GM18858 (cell line): ENCODE measurements at regions not wholly inside any gene's neighbourhood (a gene's known extent, or its start where the extent isn't known, plus 50 kb on each side); places are given as distances from the start of the nearest gene placed in this dataset.

Source experiments
- ATAC-seq: cut with Tn5 transposase; IDR thresholded peaks from one replicate; pipeline ENCODE4 v1.9.1; 2021; ENCODE audit not compliant: unreplicated experiment

- ATAC-seq: no peak
These were observed 937.2 kb upstream of the FLRT2 start for GRCh38 chr14:84592770-84593169.

DNA sequence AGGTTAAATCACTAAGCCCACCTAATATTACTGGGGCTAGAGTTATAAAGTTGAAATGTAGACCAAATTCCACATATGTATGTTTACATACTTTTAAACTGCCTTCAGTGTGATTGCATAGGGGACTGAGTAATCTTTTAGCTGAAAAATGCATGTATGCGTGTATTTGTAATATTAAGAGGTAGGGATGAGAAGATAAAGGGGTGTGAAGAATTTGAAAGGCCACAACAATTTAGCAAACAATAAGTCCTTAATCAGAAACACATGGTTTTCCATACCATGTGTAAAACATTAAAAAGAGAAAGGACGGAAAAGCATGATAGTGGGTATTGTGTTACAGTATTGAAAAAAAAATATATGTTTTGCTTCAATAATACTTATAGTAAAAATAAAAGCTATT lies 919.9 kb upstream of the FLRT2 start:
- ATAC-seq: no peak

DNA sequence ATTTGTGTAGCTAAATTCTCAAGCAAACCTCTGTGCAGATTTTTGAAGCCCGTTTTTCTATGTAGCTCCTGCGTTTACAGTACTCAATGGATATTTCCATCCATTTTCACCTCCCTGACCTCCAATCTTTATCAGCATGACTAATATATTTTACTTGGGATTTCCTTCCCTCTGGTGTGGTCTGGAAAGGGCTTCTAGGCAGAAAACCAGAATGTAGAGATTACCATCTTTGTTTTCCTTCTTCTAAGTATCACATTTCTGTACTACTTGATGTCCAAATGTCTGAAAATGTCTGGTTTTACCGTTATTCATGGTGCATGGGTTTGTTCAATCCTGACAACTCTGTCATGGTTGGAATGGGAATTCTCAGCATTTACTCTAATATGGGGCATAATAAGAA lies 907.6 kb upstream of the FLRT2 start:
- ATAC-seq: no peak

DNA sequence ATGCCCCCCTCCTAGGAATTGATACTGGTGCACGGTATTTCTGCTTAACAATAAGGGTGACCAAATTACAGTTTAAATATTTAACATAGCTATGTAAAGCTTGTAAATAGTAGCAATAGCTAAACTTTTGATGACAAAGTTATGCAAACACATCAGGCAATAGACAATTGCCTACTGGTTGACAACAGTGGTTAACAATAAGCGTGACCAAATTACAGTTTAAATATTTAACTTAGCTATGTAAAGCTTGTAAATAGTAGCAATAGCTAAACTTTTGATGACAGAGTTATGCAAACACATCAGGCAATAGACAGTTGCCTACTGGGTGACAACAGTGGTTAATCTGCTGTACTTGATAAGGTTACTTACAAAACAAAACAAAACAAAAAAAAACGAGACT lies 886.5 kb upstream of the FLRT2 start:
- ATAC-seq: no peak

- no peak for ATAC-seq
These were observed 883.0 kb upstream of the FLRT2 start for GRCh38 chr14:84646786-84647500.

GRCh38 chr14:84655014-84655413 lies 874.9 kb upstream of the FLRT2 start:
- no peak for ATAC-seq

DNA sequence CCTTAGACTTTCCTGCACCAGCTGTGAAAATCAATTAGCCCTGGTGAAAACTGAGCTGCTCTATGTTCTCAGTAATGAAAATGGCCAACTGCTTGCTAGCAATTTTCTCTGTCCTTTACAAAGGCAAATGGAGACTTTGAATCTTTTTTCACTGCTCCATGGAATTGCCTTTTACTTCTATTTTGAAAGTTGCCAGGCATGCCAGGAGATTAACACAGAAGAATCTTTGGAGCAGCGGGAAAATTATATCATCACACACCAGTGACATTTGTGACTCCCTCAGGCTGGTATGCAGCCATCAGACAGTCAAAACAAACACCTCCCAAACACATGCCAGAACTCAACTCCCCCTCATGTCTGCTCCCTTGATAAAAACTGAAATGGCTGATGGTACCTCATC lies 872.0 kb upstream of the FLRT2 start:
- no peak for ATAC-seq

DNA sequence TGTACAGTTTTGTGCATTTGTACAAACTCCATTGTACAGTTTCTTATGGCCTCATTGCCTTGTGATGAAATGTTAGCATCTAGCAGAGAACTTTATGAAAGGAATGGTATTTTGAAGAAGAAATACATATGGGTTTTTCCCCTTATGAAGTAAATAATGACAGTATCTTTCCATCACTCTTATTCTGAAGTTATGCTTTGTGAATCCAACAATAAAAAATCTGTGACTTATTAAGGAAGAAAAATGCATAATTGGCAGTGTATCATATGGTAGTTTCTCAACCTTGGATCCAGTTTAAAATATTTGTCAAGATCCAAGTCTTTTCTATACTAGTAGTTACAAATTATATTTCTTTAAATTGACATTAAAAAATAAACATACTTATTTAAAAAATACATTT lies 859.1 kb upstream of the FLRT2 start:
- ATAC-seq: no peak

DNA sequence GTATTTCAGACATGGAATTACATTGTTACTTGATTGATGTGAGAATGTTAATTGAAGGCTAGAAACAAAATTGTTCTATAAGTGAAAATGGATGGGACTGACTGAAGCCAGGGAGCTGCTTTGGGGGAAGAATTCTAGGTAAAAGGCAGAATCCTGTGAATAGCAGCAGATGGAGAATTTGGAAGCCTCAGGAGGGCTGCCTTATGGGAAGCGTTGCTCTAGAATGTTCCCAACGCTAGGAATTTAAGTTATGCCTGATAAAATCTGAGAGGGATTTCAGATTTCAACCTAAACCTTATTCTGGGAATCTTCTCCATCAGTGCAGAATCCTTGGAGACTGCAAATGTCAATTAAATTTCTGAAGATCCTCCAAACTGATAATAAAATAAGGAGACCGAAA lies 858.2 kb upstream of the FLRT2 start:
- no peak for ATAC-seq

- ATAC-seq: no peak
These were observed 855.3 kb upstream of the FLRT2 start for GRCh38 chr14:84674636-84675035.

- no peak for ATAC-seq
These were observed 843.4 kb upstream of the FLRT2 start for GRCh38 chr14:84686550-84686949.

GRCh38 chr14:84688297-84689025 lies 841.5 kb upstream of the FLRT2 start:
- ATAC-seq: no peak

DNA sequence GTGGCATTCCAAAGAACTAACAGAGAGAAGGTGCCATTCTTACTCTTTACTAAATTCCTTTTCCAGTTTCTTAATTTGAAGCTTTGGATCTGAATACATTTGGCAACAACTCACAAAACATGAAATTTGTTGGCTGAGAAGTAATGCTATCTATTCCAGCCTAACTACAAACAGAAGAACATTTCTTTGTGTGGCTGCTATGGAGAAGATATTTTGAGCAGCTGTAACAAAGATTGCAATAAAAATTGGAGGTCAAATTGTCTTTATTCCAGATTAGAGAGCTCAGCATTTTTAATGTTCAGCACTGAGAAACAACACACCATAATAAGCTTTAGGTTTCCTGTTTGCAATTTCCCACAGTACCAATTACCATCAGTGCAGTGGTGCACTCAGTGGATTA lies 835.8 kb upstream of the FLRT2 start:
- no peak for ATAC-seq

DNA sequence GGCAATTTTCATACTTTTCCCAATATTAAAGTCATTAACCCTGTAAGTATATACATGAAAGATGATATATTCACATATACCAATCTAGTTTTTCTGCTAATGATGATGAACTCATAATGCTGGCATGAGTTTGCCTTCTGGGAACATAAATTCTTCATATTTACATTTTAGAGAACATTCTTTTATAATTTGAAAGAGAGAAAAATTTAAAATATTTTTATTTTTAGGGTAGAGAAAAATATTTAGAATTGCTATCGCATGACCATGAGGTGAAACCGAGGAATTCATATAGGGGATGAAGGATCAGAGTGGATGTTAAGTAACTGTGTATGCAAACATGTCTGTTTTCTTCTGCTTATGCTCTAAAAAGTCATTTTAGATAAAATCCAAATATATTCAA lies 825.3 kb upstream of the FLRT2 start:
- no peak for ATAC-seq

GRCh38 chr14:84707830-84708229 lies 822.1 kb upstream of the FLRT2 start:
- no peak for ATAC-seq

DNA sequence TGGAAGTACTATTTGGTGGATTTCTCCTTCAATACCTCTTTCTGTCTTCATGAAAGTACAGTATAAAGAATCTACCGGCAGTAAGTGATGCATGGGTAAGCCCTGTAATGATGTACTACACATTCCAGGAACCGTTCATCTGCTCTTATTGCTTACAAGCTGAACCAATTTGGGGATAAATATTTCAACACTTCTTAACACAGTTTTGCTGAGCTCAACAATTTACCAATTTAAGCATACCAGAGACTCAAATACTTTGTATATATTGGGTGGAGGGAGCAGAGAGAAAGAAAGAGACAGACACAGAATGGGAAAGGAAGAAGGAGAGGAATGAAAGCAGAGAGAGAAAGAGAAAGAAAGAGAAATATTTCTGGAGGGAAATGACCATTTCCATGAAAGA lies 821.1 kb upstream of the FLRT2 start:
- ATAC-seq: no peak

GRCh38 chr14:84726471-84726870 lies 803.5 kb upstream of the FLRT2 start:
- no peak for ATAC-seq

GRCh38 chr14:84749191-84749955 lies 780.6 kb upstream of the FLRT2 start:
- ATAC-seq: no peak

GRCh38 chr14:84750284-84750683 lies 779.7 kb upstream of the FLRT2 start:
- no peak for ATAC-seq

GRCh38 chr14:84750763-84751554 lies 779.0 kb upstream of the FLRT2 start:
- no peak for ATAC-seq

GRCh38 chr14:84751745-84752144 lies 778.2 kb upstream of the FLRT2 start:
- ATAC-seq: no peak
